T-helper 1 cell treated with Interleukin-12 subunit alpha and Interleukin-12 subunit beta and Interleukin-4 antibody, amounts not matched to agents 30 ng/mL and 1 ng/mL, for 36 hours (primary cell): ENCODE measurements at regions not wholly inside any gene's neighbourhood (a gene's known extent, or its start where the extent isn't known, plus 50 kb on each side); places are given as distances from the start of the nearest gene placed in this dataset.

ENCODE experiments used
- intact Hi-C: fragments of 100-400 bp; cut with micrococcal nuclease; formaldehyde crosslinking; loops from one replicate; pipeline ENCODE4 v1.15.1; 2024

- intact Hi-C loops, result no loop called here
These were observed 600.4 kb downstream of the CCDC171 start for GRCh38 chr9:16153221-16153620.

GRCh38 chr9:16153741-16154140 is 600.9 kb downstream of the CCDC171 start:
- intact Hi-C loops, result no loop called here

DNA sequence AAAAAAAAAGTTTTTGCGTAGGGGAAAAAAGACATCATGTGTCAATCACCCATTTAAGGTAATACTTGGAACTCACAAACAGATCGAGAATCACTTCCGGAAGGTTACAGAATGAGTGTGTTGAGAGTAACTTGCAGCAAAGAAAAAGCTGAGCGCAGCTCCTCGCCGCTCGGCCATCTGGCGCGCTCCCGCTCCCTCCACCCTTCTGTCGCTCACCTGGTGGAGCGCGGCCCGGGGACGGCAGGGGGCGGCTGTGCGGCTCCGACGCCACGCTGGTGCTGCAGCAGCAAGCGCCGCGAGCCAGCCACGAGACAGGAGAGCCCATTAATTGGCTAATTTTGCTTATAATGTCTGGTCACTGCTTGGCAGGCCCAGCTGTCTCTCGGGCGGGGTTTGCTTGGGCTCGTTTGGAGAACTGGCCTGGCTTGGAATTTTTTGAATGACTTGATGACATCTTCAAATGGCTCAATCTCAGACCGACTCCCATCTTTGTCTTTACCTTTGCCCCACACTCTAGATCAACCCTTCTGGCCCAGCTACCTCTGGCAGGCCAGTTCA is 601.8 kb downstream of the CCDC171 start:
- intact Hi-C loops, result no loop called here

- intact Hi-C loops, result no loop called here
These were observed 603.0 kb downstream of the CCDC171 start for GRCh38 chr9:16155878-16156277.

GRCh38 chr9:16157216-16157615 is 604.4 kb downstream of the CCDC171 start:
- intact Hi-C loops, result no loop called here

- intact Hi-C loops, result no loop called here
These were observed 604.8 kb downstream of the CCDC171 start for GRCh38 chr9:16157651-16158050.

- intact Hi-C loops, result no loop called here
These were observed 605.2 kb downstream of the CCDC171 start for GRCh38 chr9:16158093-16158492.

- intact Hi-C loops, result no loop called here
These were observed 608.6 kb downstream of the CCDC171 start for GRCh38 chr9:16161483-16161882.

DNA sequence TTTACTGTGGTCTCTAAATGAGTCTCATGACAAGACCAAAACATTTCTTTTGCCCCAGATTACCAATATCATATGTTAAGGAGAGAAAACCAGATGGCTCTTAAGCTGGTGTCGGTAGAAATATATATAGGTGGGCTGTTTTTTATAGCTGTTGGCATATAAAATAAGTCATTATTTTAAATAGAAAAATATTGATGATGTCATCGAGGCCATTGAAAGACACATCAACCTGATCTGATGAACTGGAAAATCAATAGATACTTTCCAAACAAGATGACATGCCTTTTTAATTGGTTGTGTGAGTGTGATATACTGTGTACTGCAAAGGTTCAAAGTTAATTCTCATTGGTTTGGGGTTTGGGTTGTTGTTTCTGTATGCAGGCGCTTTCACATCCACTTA is 617.3 kb downstream of the CCDC171 start:
- intact Hi-C loops, result loop anchor here (10.0 kb wide), 1 partner anchor 55 kb away; no protein-coding TSS in a partner anchor

DNA sequence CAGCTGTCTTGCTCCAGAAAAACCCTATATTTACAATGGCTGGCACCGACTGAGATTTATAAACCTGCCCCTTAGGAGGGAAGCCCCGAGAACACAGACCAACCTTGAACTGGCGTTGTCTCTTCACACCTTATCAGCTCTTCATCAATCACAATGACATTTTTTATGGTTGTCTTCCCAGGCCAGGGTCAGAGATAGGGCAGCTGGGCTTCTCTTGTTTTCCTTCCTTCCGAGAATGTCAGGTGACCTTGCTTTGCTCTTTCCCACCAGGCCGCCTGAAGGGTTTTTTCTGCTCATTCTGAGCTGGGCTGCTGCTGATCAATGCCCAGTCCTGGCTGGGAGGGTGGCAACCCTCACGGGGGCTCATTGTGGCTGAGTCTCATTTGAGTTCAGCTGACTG is 619.1 kb downstream of the CCDC171 start:
- intact Hi-C loops, result loop anchor here (10.0 kb wide), 1 partner anchor 57 kb away; no protein-coding TSS in a partner anchor

DNA sequence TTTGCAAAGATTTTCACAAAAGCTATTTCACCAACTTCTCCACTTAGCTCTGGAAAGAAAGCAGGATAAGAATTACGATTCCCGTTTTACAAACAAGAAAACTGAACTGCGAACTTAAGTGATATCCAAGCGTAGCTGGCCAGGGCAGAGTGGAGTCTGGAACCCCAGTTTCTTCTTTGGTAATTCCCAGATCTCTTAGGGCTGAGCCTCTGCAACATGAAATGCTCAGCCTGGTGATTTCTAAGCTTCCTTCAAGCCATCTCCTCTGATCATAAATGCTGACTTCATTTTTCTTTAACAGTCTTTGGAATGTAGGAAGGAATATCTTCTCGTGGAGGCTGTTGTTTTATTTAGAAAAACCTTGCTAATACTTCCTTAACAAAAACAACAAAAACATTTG is 620.0 kb downstream of the CCDC171 start:
- intact Hi-C loops, result loop anchor here (10.0 kb wide), 1 partner anchor 58 kb away; no protein-coding TSS in a partner anchor

- intact Hi-C loops, result loop anchor here (10.0 kb wide), 1 partner anchor 60 kb away; no protein-coding TSS in a partner anchor
These were observed 622.1 kb downstream of the CCDC171 start for GRCh38 chr9:16174915-16175314.

- intact Hi-C loops, result loop anchor here (10.0 kb wide), 1 partner anchor 61 kb away; no protein-coding TSS in a partner anchor
These were observed 622.6 kb downstream of the CCDC171 start for GRCh38 chr9:16175461-16175860.

DNA sequence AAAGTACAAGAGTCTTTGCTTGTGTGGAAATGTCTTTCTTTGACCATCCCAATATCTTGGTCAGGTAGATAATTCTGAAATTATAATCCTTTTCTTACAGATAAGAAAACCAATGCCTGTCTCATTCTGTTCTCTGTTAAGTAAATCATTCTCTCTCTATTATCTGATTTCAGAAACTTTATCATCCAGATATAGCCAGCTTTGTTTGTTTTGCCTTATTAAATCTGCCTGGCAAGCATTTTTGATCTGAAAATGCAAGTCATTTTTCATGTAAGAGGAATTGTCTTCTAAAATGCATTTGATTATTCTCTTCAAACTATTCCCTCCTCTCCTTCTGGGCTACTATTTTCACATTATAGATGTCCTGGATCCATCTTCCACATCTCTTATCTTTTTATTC is 625.5 kb downstream of the CCDC171 start:
- intact Hi-C loops, result loop anchor here (10.0 kb wide), 1 partner anchor 63 kb away; no protein-coding TSS in a partner anchor

DNA sequence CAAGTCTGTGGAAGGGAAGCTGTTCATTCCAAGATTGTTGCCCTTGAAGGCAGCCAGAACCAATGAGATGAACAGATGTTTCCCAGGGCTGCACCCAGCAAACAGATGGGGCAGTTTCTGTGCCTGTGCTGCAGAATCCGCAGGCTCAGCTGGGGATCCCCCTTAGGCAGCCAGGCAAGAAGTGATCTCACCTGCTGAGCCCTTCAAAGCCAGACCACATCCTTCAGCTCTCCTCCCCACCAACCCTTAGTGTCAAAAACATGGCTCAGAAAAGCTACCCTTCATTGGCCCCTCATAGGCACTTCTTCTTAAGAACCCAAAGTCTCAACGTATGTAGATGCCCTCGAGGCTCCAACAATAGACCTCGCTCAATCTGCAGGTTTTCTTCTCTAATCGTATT is 626.7 kb downstream of the CCDC171 start:
- intact Hi-C loops, result loop anchor here (10.0 kb wide), 1 partner anchor 65 kb away; no protein-coding TSS in a partner anchor

- intact Hi-C loops, result no loop called here
These were observed 627.2 kb downstream of the CCDC171 start for GRCh38 chr9:16180091-16180490.

- intact Hi-C loops, result no loop called here
These were observed 627.7 kb downstream of the CCDC171 start for GRCh38 chr9:16180546-16180945.

GRCh38 chr9:16181539-16181938 is 628.7 kb downstream of the CCDC171 start:
- intact Hi-C loops, result no loop called here

- intact Hi-C loops, result no loop called here
These were observed 629.9 kb downstream of the CCDC171 start for GRCh38 chr9:16182784-16183183.

- intact Hi-C loops, result no loop called here
These were observed 632.3 kb downstream of the CCDC171 start for GRCh38 chr9:16184964-16185646.

DNA sequence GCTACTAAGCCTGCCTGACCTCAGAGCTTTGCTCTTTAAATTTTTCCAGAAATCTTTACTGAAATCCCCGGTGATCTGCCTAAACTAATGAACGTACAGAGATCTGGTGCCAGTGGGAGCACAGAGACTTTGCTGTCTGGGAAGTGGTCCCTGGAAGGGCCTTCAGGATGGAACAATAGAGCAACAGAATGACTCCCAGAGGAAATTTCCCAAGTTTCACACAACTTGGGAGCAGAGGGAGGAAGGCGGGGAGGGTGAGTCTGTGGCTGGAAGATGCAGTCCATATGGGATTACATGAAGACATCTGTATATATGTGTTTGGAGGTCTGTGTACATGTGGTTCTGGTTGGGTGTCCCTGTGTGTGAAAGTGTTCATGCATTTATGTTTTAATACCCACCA is 638.3 kb downstream of the CCDC171 start:
- intact Hi-C loops, result loop anchor here (5.0 kb wide), 1 partner anchor 1271 kb away; no protein-coding TSS in a partner anchor

DNA sequence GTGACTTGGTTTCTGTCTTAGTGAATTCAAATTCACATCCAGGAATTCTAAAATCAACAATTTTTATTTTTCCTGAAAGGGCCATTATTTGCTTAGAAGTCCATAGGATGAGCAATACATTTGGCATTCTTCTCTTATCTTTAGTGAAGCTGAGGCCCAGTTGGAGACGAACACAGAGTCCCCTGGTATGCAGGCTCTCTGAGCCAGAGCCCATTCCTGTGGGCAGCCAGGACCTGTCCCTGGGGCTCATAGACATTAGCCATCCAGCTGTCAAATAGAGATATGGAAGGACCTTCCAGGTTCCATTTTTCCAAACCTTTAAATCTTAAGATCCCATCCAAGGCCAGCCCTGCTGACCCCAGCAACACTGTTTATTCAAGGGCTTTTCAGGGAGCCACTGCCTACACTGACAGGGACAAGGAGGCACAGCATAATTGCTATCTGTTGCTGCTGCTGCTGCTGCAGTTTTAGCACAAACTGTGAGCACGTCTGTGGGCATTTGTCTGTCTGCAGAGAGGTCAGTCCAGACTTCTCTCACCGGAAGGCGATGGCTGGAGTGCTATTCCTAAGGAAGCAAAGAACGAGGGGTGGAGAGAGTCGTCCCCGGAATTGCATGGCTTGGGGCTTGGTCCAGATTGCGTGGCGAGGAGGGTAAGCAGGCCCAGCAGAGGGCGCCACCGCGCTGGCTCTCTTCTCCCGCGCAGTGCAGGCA is 639.0 kb downstream of the CCDC171 start:
- intact Hi-C loops, result loop anchor here (5.0 kb wide), 1 partner anchor 1270 kb away; no protein-coding TSS in a partner anchor
